ENCODE measurements at regions not wholly inside any gene's neighbourhood (a gene's known extent, or its start where the extent isn't known, plus 50 kb on each side); places are given as distances from the start of the nearest gene placed in this dataset.

GRCh38 chr12:60834372-60834771, 1238.5 kb downstream of the SLC16A7 start:
- H3K9me3 Mint-ChIP-seq = peaks cover 0 to 12% (median 5%) of the 10 kb centered on the region in 7 donors
- H3K27ac Mint-ChIP-seq = no peak overlapping the region
- DNase-seq (no peak), ATAC-seq (ENCODE audit: low read depth in 2 of 2) (no peak)
- H3K4me3 Mint-ChIP-seq = no peak overlapping the region
- H3K36me3 Mint-ChIP-seq = no peaks in the 10 kb centered on the region
- H3K27me3 Mint-ChIP-seq = no peaks in the 10 kb centered on the region
- no peaks in the 10 kb centered on the region for H3K4me1 Mint-ChIP-seq

- Mint-ChIP-seq H3K4me1 (no peaks in the 10 kb centered on the region), H3K9me3 (peaks cover 0 to 12% (median 5%) of the 10 kb centered on the region in 7 donors), H3K27me3 (no peaks in the 10 kb centered on the region), H3K27ac (no peak overlapping the region), H3K4me3 (no peak overlapping the region), H3K36me3 (no peaks in the 10 kb centered on the region)
- DNase-seq (no peak), ATAC-seq (ENCODE audit: low read depth in 2 of 2) (no peak)
Measured at GRCh38 chr12:60834806-60835205, 1239.0 kb downstream of the SLC16A7 start.

DNA sequence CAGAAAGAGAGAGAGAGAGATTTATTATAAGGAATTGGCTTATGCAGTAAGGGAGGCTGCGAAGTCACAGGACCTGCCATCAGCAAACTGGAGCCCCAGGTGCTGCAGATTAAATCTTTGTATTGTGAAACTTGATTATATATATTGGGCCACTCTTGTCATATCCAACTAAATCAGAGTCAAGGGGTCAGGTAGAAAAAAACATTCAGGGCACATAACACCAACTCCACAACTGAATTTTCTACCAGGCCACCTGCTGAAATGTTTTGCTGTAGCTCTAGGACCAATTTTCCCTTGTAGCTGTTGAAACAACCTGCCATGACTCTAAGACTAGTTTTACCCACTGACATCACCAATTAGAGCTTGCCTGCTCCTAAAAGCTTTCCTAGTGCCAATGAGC, 1240.8 kb downstream of the SLC16A7 start:
- no peaks in the 10 kb centered on the region for H3K4me1 Mint-ChIP-seq
- no peak overlapping the region for H3K4me3 Mint-ChIP-seq
- no peaks in the 10 kb centered on the region for H3K27me3 Mint-ChIP-seq
- H3K36me3 Mint-ChIP-seq = no peaks in the 10 kb centered on the region
- no peak overlapping the region for H3K27ac Mint-ChIP-seq
- DNase-seq (no peak), ATAC-seq (ENCODE audit: low read depth in 2 of 2) (no peak)
- peaks cover 0 to 12% (median 5%) of the 10 kb centered on the region in 7 donors for H3K9me3 Mint-ChIP-seq

DNA sequence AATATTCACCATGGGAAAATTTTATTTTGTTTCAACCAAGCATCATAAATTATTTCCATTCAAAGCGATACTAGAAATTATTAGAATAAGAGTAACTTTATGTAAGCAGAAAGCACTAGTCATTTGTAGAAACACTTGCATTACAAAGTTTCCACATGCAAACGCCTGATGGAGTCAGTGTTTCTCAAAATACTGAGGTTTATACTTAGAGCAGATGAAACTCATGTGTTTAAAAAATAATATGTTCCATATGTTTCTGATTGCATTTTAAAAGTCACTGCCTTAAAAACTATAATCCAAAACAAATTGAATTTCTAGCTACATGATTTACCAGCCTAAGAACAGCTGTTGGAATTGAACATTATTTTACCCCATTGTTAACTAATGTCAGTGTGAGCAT, 1246.4 kb downstream of the SLC16A7 start:
- DNase-seq = no peak
- Mint-ChIP-seq H3K4me1 (no peaks in the 10 kb centered on the region), H3K4me3 (no peak overlapping the region), H3K27ac (no peak overlapping the region), H3K27me3 (no peaks in the 10 kb centered on the region), H3K36me3 (no peaks in the 10 kb centered on the region), H3K9me3 (peaks cover 0 to 2% (median 0%) of the 10 kb centered on the region in 7 donors)
- no peak for ATAC-seq (ENCODE audit: low read depth in 2 of 2)

GRCh38 chr12:60844101-60844500, 1248.3 kb downstream of the SLC16A7 start:
- ATAC-seq (ENCODE audit: low read depth in 2 of 2) (no peak), DNase-seq (no peak)
- peaks cover 0 to 2% (median 0%) of the 10 kb centered on the region in 7 donors for H3K9me3 Mint-ChIP-seq
- no peaks in the 10 kb centered on the region for H3K27me3 Mint-ChIP-seq
- no peaks in the 10 kb centered on the region for H3K36me3 Mint-ChIP-seq
- no peaks in the 10 kb centered on the region for H3K4me1 Mint-ChIP-seq
- H3K4me3 Mint-ChIP-seq = no peak overlapping the region
- H3K27ac Mint-ChIP-seq = no peak overlapping the region

- H3K27ac Mint-ChIP-seq = no peak overlapping the region
- peaks cover 0 to 2% (median under 1%) of the 10 kb centered on the region in 7 donors for H3K9me3 Mint-ChIP-seq
- H3K4me3 Mint-ChIP-seq = no peak overlapping the region
- no peaks in the 10 kb centered on the region for H3K27me3 Mint-ChIP-seq
- no peaks in the 10 kb centered on the region for H3K36me3 Mint-ChIP-seq
- DNase-seq (no peak), ATAC-seq (ENCODE audit: low read depth in 2 of 2) (no peak)
- no peaks in the 10 kb centered on the region for H3K4me1 Mint-ChIP-seq
Measured at GRCh38 chr12:60844875-60845274, 1249.0 kb downstream of the SLC16A7 start.

- no peak for DNase-seq
- no peak overlapping the region for H3K4me3 Mint-ChIP-seq
- H3K27me3 Mint-ChIP-seq = no peaks in the 10 kb centered on the region
- no peaks in the 10 kb centered on the region for H3K4me1 Mint-ChIP-seq
- peaks cover 0 to 5% (median 2%) of the 10 kb centered on the region in 7 donors for H3K9me3 Mint-ChIP-seq
- no peak for ATAC-seq (ENCODE audit: low read depth in 2 of 2)
- no peak overlapping the region for H3K27ac Mint-ChIP-seq
- no peaks in the 10 kb centered on the region for H3K36me3 Mint-ChIP-seq
Measured at GRCh38 chr12:60845696-60846095, 1249.9 kb downstream of the SLC16A7 start.

GRCh38 chr12:60847281-60847680, 1251.5 kb downstream of the SLC16A7 start:
- no peak for ATAC-seq (ENCODE audit: low read depth in 2 of 2)
- Mint-ChIP-seq H3K9me3 (peaks cover 0 to 9% (median 0%) of the 10 kb centered on the region in 7 donors), H3K4me3 (no peak overlapping the region), H3K4me1 (no peaks in the 10 kb centered on the region), H3K36me3 (no peaks in the 10 kb centered on the region), H3K27ac (no peak overlapping the region), H3K27me3 (no peaks in the 10 kb centered on the region)
- no peak for DNase-seq

GRCh38 chr12:60849723-60850122, 1253.9 kb downstream of the SLC16A7 start:
- no peak overlapping the region for H3K27ac Mint-ChIP-seq
- no peaks in the 10 kb centered on the region for H3K27me3 Mint-ChIP-seq
- H3K4me3 Mint-ChIP-seq = no peak overlapping the region
- H3K4me1 Mint-ChIP-seq = no peaks in the 10 kb centered on the region
- peaks cover 0 to 9% (median under 1%) of the 10 kb centered on the region in 7 donors for H3K9me3 Mint-ChIP-seq
- no peak for DNase-seq
- ATAC-seq (ENCODE audit: low read depth in 2 of 2) = no peak
- no peaks in the 10 kb centered on the region for H3K36me3 Mint-ChIP-seq

DNA sequence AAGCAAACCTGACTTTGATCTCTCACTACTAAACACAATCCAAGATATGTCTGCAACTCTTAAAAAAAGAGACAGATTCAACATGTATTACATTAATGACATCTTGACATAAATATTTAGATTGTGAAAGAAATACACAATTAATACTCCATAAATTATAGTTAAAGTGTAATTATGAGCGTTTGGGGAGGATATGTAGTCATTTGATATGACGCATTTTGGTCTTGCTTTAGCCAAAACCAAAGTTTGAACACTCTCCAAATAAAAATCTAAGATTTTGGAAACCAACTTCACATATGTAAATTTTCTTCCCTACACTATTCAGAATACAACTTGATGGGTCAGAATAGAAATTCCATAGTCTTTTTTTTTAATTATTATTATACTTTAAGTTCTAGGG, 1257.6 kb downstream of the SLC16A7 start:
- H3K36me3 Mint-ChIP-seq = no peaks in the 10 kb centered on the region
- ATAC-seq (ENCODE audit: low read depth in 2 of 2) (no peak), DNase-seq (no peak)
- H3K4me3 Mint-ChIP-seq = no peak overlapping the region
- no peaks in the 10 kb centered on the region for H3K4me1 Mint-ChIP-seq
- no peaks in the 10 kb centered on the region for H3K27me3 Mint-ChIP-seq
- no peak overlapping the region for H3K27ac Mint-ChIP-seq
- peaks cover 0 to 13% (median 2%) of the 10 kb centered on the region in 7 donors for H3K9me3 Mint-ChIP-seq

DNA sequence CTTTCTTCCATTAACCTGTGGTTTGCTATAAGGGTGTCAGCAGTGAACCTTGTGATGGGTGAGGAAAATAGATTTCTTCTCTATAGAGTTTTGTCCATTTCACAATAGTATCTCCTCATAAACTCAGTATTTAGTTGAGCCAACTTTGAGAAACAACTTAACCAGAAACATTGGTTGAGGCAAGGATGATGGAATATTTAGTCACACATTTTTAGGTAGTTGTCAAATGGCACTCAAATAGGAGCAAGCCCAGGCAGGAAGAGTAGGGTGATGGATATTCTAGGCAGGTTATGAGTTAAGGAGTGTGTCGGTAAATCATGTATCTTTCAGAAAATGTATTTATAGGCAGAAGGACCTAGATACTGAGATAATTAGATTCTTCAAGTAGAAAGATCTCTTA, 1267.6 kb downstream of the SLC16A7 start:
- DNase-seq (no peak), ATAC-seq (ENCODE audit: low read depth in 2 of 2) (no peak)
- Mint-ChIP-seq H3K4me3 (no peak overlapping the region), H3K4me1 (no peaks in the 10 kb centered on the region), H3K27me3 (no peaks in the 10 kb centered on the region), H3K27ac (no peak overlapping the region), H3K36me3 (no peaks in the 10 kb centered on the region), H3K9me3 (peaks cover 0 to 7% (median 2%) of the 10 kb centered on the region in 7 donors)

GRCh38 chr12:60872219-60872618, 1276.4 kb downstream of the SLC16A7 start:
- Mint-ChIP-seq H3K27me3 (no peaks in the 10 kb centered on the region), H3K4me3 (no peak overlapping the region), H3K4me1 (no peaks in the 10 kb centered on the region), H3K9me3 (peaks cover 2 to 8% (median 5%) of the 10 kb centered on the region in 7 donors), H3K36me3 (no peaks in the 10 kb centered on the region), H3K27ac (no peak overlapping the region)
- no peak for DNase-seq
- no peak for ATAC-seq (ENCODE audit: low read depth in 2 of 2)

GRCh38 chr12:60872850-60873713, 1277.3 kb downstream of the SLC16A7 start:
- no peak overlapping the region for H3K4me3 Mint-ChIP-seq
- no peaks in the 10 kb centered on the region for H3K36me3 Mint-ChIP-seq
- DNase-seq = no peak
- no peak overlapping the region for H3K27ac Mint-ChIP-seq
- no peaks in the 10 kb centered on the region for H3K4me1 Mint-ChIP-seq
- peaks cover 2 to 8% (median 5%) of the 10 kb centered on the region in 7 donors for H3K9me3 Mint-ChIP-seq
- no peaks in the 10 kb centered on the region for H3K27me3 Mint-ChIP-seq
- ATAC-seq (ENCODE audit: low read depth in 2 of 2) = no peak

GRCh38 chr12:60874091-60874490, 1278.3 kb downstream of the SLC16A7 start:
- Mint-ChIP-seq H3K9me3 (peaks cover 2 to 10% (median 5%) of the 10 kb centered on the region in 7 donors), H3K4me1 (no peaks in the 10 kb centered on the region), H3K27ac (no peak overlapping the region), H3K27me3 (no peaks in the 10 kb centered on the region), H3K36me3 (no peaks in the 10 kb centered on the region), H3K4me3 (no peak overlapping the region)
- DNase-seq (no peak), ATAC-seq (ENCODE audit: low read depth in 2 of 2) (no peak)
